ENCODE measurements at regions not wholly inside any gene's neighbourhood (a gene's known extent, or its start where the extent isn't known, plus 50 kb on each side); places are given as distances from the start of the nearest gene placed in this dataset.
"Not testable (repeated sequence)": the region's sequence is repeated elsewhere in the genome, so short reads cannot be mapped to it uniquely, and the experiment has no call there.

DNA sequence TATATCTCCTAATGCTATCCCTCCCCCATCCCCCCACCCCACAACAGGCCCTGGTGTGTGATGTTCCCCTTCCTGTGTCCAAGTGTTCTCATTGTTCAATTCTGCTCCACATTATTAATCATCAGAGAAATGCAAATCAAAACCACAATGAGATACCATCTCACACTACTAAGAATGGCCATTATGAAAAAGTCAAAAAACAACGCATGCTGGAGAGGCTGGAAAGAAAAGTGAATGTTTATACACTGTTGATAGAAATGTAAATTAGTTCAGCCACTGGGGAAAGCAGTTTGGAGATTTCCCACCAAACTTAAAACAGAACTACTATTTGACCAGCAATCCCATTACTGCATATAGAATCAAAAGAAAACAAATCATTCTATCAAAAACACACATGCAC lies 172.1 kb upstream of the ZNF385D start:
- not testable (repeated sequence) for H3K27me3 ChIP-seq (ENCODE audit: control insufficient read depth, insufficient read depth, low read length); H3K9me3 ChIP-seq (ENCODE audit: control insufficient read depth, insufficient read depth, low read length); H3K27ac ChIP-seq (ENCODE audit: low read length); H3K36me3 ChIP-seq (ENCODE audit: control insufficient read depth, insufficient read depth, low read length); DNase-seq (ENCODE audit: low read depth, low spot score); H3K4me3 ChIP-seq (ENCODE audit: low read length); H3K4me1 ChIP-seq (ENCODE audit: control insufficient read depth, insufficient read depth, low read length)
- WGBS (ENCODE audit: insufficient coverage, insufficient read length): no CpG with 5 or more reads among the region's 1 CpG

DNA sequence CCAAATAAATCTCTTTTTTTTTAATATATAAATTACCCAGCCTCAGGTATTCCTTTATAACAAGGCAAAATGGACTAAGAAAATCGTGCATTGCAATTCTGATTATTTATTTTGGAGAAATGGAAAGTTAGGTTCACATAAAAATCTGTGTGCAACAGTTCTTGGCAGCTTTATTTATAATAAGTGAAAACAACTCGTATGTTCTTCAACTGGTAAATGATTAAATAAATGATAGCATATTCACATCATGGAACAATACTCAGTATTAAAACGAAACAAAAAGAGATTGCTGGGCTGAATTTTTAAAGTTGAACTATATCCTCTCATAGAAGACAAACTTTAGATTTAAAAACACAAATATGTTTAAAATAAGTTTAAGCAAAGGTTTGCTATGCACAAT lies 176.3 kb upstream of the ZNF385D start:
- no peak overlapping the region for H3K4me3 ChIP-seq (ENCODE audit: low read length)
- H3K27ac ChIP-seq (ENCODE audit: low read length): no peak overlapping the region
- H3K27me3 ChIP-seq (ENCODE audit: control insufficient read depth, insufficient read depth, low read length): no peaks in the 10 kb centered on the region
- no peak for DNase-seq (ENCODE audit: low read depth, low spot score)
- WGBS (ENCODE audit: insufficient coverage, insufficient read length): no CpG with 5 or more reads among the region's 3 CpGs
- H3K36me3 ChIP-seq (ENCODE audit: control insufficient read depth, insufficient read depth, low read length): no peaks in the 10 kb centered on the region
- no peaks in the 10 kb centered on the region for H3K4me1 ChIP-seq (ENCODE audit: control insufficient read depth, insufficient read depth, low read length)
- no peaks in the 10 kb centered on the region for H3K9me3 ChIP-seq (ENCODE audit: control insufficient read depth, insufficient read depth, low read length)

DNA sequence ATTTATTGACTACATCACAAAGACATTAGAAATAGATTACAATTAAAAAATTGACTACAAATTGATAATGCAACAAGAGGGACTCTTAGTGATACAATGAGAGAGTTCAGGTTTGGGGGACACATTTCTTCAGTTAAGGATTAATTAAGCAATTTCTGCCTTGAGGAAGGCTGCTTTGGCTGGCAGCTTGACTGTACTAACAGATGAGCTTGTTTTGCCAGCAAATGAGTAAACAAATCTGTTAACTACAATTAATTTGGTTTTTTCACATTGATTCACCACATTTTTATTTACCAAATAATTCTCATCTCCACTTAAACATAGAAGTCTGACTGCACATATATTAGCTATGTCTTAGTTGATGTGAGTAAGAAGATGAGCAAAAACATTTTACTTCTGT lies 183.6 kb upstream of the ZNF385D start:
- no peak overlapping the region for H3K27ac ChIP-seq (ENCODE audit: low read length)
- no peaks in the 10 kb centered on the region for H3K9me3 ChIP-seq (ENCODE audit: control insufficient read depth, insufficient read depth, low read length)
- H3K4me1 ChIP-seq (ENCODE audit: control insufficient read depth, insufficient read depth, low read length): no peaks in the 10 kb centered on the region
- DNase-seq (ENCODE audit: low read depth, low spot score): no peak
- H3K4me3 ChIP-seq (ENCODE audit: low read length): no peak overlapping the region
- H3K36me3 ChIP-seq (ENCODE audit: control insufficient read depth, insufficient read depth, low read length): no peaks in the 10 kb centered on the region
- H3K27me3 ChIP-seq (ENCODE audit: control insufficient read depth, insufficient read depth, low read length): no peaks in the 10 kb centered on the region

DNA sequence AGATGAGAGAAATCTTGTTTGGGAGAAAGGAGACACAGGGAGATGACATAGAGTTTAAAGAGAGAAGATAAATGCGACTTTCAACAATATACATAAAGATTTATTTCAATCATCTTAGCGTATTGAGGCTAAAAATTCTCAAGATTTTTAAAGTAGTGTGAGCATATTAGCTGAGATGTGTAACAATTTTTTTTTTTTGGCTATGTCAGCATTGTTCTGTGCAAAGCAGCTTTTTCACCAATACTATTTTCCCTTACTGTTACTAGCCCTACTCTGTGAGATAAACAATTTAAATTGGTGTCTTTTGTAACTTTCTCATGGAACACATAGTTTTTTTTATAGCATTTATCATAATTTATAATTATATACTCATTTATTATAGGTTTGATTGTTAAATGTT lies 185.2 kb upstream of the ZNF385D start:
- Histone ChIP-seq H3K27ac (ENCODE audit: low read length) (no peak overlapping the region), H3K9me3 (ENCODE audit: control insufficient read depth, insufficient read depth, low read length) (no peaks in the 10 kb centered on the region), H3K27me3 (ENCODE audit: control insufficient read depth, insufficient read depth, low read length) (no peaks in the 10 kb centered on the region), H3K36me3 (ENCODE audit: control insufficient read depth, insufficient read depth, low read length) (no peaks in the 10 kb centered on the region), H3K4me1 (ENCODE audit: control insufficient read depth, insufficient read depth, low read length) (no peaks in the 10 kb centered on the region), H3K4me3 (ENCODE audit: low read length) (no peak overlapping the region)
- no CpG with 5 or more reads among the region's 2 CpGs for WGBS (ENCODE audit: insufficient coverage, insufficient read length)
- no peak for DNase-seq (ENCODE audit: low read depth, low spot score)

DNA sequence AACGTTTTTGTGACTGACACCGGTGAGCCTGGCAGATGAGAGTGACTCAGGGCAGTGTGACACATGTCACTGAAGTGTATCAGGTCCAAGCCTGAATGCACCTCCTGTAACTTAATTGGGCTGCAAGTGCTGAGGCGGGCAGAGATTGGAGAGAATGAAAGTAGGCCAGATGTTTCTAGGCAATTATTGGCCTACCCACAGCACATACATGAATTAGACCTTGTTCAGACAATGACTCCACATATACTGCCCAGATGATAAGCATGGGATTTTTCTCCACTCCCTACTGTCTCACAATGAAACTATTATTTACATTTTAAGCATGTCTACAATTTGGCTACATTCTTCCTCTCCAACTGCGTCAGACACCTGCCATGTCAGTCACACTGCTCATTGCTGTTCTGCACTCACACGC lies 187.3 kb upstream of the ZNF385D start:
- Histone ChIP-seq H3K9me3 (ENCODE audit: control insufficient read depth, insufficient read depth, low read length) (no peaks in the 10 kb centered on the region), H3K36me3 (ENCODE audit: control insufficient read depth, insufficient read depth, low read length) (no peaks in the 10 kb centered on the region), H3K27ac (ENCODE audit: low read length) (no peak overlapping the region), H3K4me3 (ENCODE audit: low read length) (no peak overlapping the region), H3K4me1 (ENCODE audit: control insufficient read depth, insufficient read depth, low read length) (no peaks in the 10 kb centered on the region), H3K27me3 (ENCODE audit: control insufficient read depth, insufficient read depth, low read length) (no peaks in the 10 kb centered on the region)
- no CpG with 5 or more reads among the region's 5 CpGs for WGBS (ENCODE audit: insufficient coverage, insufficient read length)
- no peak for DNase-seq (ENCODE audit: low read depth, low spot score)

DNA sequence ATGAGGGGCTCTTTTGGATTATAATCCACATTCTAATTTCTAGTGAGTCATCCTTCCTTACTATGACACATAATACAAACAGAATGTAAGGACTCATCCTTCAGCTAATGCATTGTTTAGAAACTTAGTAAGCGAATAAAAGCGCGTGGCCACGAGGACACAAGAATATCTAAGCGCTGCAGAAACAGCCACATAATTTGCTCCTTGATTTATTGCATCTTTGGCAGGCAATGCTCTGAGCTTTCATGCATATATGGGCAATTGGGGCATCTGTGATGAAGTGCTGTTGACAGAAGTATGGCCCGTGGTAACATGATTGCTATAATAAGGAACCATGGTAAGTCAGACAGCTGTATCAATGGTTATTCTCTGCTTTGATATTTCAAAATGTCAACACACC lies 191.3 kb upstream of the ZNF385D start:
- Histone ChIP-seq H3K27me3 (ENCODE audit: control insufficient read depth, insufficient read depth, low read length) (no peaks in the 10 kb centered on the region), H3K9me3 (ENCODE audit: control insufficient read depth, insufficient read depth, low read length) (no peaks in the 10 kb centered on the region), H3K27ac (ENCODE audit: low read length) (no peak overlapping the region), H3K4me1 (ENCODE audit: control insufficient read depth, insufficient read depth, low read length) (no peaks in the 10 kb centered on the region), H3K4me3 (ENCODE audit: low read length) (no peak overlapping the region), H3K36me3 (ENCODE audit: control insufficient read depth, insufficient read depth, low read length) (no peaks in the 10 kb centered on the region)
- no CpG with 5 or more reads among the region's 6 CpGs for WGBS (ENCODE audit: insufficient coverage, insufficient read length)
- DNase-seq (ENCODE audit: low read depth, low spot score): no peak

DNA sequence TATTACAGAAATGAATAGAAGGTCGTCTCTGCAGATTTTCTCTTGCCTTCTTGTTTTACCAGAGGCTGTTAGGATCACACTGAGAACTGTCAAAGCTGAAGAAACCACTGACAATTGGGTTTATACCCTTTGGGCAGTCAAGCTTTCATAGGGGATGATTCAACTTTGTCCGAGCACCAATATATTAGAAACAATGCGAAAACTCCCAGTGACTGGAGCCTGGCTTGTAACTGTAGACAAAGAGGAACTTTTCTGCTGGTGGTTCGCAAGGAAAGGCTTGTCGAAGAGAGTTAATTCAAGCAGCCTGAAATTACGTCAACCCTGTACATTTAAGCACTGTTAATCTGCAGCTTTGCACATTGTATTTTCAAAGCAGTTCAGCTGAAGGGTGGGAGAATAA lies 193.2 kb upstream of the ZNF385D start:
- H3K9me3 ChIP-seq (ENCODE audit: control insufficient read depth, insufficient read depth, low read length): no peaks in the 10 kb centered on the region
- no peak overlapping the region for H3K27ac ChIP-seq (ENCODE audit: low read length)
- H3K4me1 ChIP-seq (ENCODE audit: control insufficient read depth, insufficient read depth, low read length): no peaks in the 10 kb centered on the region
- no peaks in the 10 kb centered on the region for H3K36me3 ChIP-seq (ENCODE audit: control insufficient read depth, insufficient read depth, low read length)
- H3K4me3 ChIP-seq (ENCODE audit: low read length): no peak overlapping the region
- H3K27me3 ChIP-seq (ENCODE audit: control insufficient read depth, insufficient read depth, low read length): no peaks in the 10 kb centered on the region
- no CpG with 5 or more reads among the region's 6 CpGs for WGBS (ENCODE audit: insufficient coverage, insufficient read length)
- DNase-seq (ENCODE audit: low read depth, low spot score): no peak

DNA sequence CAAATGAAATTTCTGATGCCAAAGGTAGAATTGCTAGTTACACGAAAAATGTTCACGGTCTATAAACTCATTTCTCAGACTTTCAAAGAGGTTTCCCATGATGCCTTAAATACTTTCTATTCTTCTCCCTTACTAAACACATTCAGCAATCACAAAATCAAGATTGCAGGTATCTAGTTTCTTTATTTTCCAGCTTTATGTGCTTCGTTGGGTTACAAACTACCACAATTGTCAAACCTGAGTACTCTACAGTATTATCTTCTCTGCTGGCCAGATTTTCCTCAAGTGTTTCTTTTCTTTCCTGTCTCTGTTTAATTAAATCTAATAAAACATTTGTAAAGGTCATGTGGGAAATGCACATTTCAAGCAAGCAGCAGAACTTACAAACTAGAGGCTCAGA lies 201.8 kb upstream of the ZNF385D start:
- DNase-seq (ENCODE audit: low read depth, low spot score): no peak
- H3K4me1 ChIP-seq (ENCODE audit: control insufficient read depth, insufficient read depth, low read length): no peaks in the 10 kb centered on the region
- no peak overlapping the region for H3K4me3 ChIP-seq (ENCODE audit: low read length)
- no peaks in the 10 kb centered on the region for H3K36me3 ChIP-seq (ENCODE audit: control insufficient read depth, insufficient read depth, low read length)
- no peaks in the 10 kb centered on the region for H3K27me3 ChIP-seq (ENCODE audit: control insufficient read depth, insufficient read depth, low read length)
- no peak overlapping the region for H3K27ac ChIP-seq (ENCODE audit: low read length)
- H3K9me3 ChIP-seq (ENCODE audit: control insufficient read depth, insufficient read depth, low read length): no peaks in the 10 kb centered on the region
- no CpG with 5 or more reads among the region's 3 CpGs for WGBS (ENCODE audit: insufficient coverage, insufficient read length)

DNA sequence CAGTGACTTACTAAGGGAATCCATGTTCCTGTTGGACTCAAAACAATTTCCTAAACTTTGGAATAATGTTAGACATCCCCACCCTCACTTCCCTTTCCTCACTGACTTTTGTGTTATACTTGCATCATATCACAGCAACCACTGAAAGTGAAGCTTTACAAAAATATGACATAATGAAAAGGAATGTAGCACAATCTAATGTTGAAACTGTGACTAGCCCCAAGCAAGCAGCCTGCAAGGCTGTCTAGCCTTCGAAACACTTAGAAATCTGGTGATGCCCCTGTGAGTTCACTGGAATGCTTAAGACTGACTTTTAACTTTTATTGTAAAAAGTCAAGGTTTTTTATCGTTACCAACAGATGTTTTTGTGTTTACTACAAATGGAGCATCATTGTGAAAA lies 203.7 kb upstream of the ZNF385D start:
- Histone ChIP-seq H3K9me3 (ENCODE audit: control insufficient read depth, insufficient read depth, low read length) (no peaks in the 10 kb centered on the region), H3K27ac (ENCODE audit: low read length) (no peak overlapping the region), H3K4me1 (ENCODE audit: control insufficient read depth, insufficient read depth, low read length) (no peaks in the 10 kb centered on the region), H3K27me3 (ENCODE audit: control insufficient read depth, insufficient read depth, low read length) (no peaks in the 10 kb centered on the region), H3K36me3 (ENCODE audit: control insufficient read depth, insufficient read depth, low read length) (no peaks in the 10 kb centered on the region), H3K4me3 (ENCODE audit: low read length) (no peak overlapping the region)
- DNase-seq (ENCODE audit: low read depth, low spot score): no peak
- WGBS (ENCODE audit: insufficient coverage, insufficient read length): no CpG with 5 or more reads among the region's 2 CpGs

DNA sequence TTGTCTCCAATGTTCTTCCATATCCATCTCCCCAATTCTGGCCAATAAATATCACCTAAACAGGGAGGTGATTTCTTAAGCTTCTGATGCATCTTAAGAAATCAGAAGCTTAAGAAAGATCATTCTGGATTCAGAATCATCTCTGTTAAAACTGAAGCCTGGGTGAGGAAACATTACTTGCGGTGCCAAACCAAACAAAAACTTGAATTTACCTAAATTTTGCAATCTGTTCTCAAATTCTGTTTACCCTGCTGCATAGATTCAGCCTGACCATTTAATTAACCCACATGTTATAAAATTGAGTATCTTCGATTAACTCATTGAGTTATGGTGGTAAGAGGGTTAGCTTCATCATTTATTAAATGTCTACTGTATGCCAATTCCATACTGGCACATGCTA lies 204.4 kb upstream of the ZNF385D start:
- DNase-seq (ENCODE audit: low read depth, low spot score): no peak
- H3K9me3 ChIP-seq (ENCODE audit: control insufficient read depth, insufficient read depth, low read length): no peaks in the 10 kb centered on the region
- no peaks in the 10 kb centered on the region for H3K4me1 ChIP-seq (ENCODE audit: control insufficient read depth, insufficient read depth, low read length)
- no CpG with 5 or more reads among the region's 2 CpGs for WGBS (ENCODE audit: insufficient coverage, insufficient read length)
- H3K27ac ChIP-seq (ENCODE audit: low read length): no peak overlapping the region
- no peaks in the 10 kb centered on the region for H3K27me3 ChIP-seq (ENCODE audit: control insufficient read depth, insufficient read depth, low read length)
- H3K4me3 ChIP-seq (ENCODE audit: low read length): no peak overlapping the region
- no peaks in the 10 kb centered on the region for H3K36me3 ChIP-seq (ENCODE audit: control insufficient read depth, insufficient read depth, low read length)

DNA sequence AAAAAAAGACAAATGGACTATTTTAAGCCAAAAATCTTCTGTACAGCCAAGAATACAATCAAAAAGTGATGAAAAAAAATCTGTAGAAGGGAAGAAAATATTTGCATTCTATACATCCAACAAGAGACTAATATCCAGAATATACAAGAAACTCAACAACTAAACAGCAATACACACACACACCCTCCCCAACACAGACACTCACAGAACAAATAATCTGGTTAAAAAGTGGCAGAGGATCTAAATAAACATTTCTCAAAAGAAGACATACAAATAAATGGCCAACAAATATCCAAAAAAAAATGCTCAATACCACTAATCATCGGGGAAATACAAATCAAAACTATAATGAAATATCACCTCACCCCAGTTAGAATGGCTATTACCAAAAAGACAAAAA lies 209.0 kb upstream of the ZNF385D start:
- Histone ChIP-seq H3K9me3 (ENCODE audit: control insufficient read depth, insufficient read depth, low read length) (no peaks in the 10 kb centered on the region), H3K4me3 (ENCODE audit: low read length) (no peak overlapping the region), H3K27ac (ENCODE audit: low read length) (no peak overlapping the region), H3K4me1 (ENCODE audit: control insufficient read depth, insufficient read depth, low read length) (no peaks in the 10 kb centered on the region), H3K36me3 (ENCODE audit: control insufficient read depth, insufficient read depth, low read length) (no peaks in the 10 kb centered on the region), H3K27me3 (ENCODE audit: control insufficient read depth, insufficient read depth, low read length) (no peaks in the 10 kb centered on the region)
- WGBS (ENCODE audit: insufficient coverage, insufficient read length): no CpG with 5 or more reads among the region's 1 CpG
- DNase-seq (ENCODE audit: low read depth, low spot score): no peak
